ENCODE measurements at regions not wholly inside any gene's neighbourhood (a gene's known extent, or its start where the extent isn't known, plus 50 kb on each side); places are given as distances from the start of the nearest gene placed in this dataset.

DNA sequence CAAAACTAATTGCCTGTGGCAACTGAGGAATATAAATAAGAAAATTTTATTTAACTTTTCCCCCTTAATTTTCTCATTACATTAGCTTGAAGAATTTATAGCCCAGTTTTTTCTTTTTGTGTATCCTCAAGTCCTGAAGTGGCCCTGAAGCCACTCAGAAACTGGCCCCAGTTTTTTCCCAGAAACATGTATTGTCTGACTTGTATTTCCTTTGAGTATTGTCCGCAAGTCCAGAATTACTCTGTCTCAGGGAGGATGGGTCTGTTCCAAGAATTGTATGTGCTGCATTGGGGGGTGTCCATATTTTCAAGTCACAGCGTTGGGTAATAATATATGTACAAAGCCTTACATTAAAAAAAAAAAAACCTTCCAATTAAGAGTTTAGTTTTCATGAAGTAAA, 149.7 kb upstream of the IL12A start:
- TF ChIP-seq ESRRG (CRISPR knock-in tag; IDR thresholded peaks at IDR 0.05): no peak
- no peak for TF ChIP-seq RARB (CRISPR knock-in tag; IDR thresholded peaks at IDR 0.05)
- TF ChIP-seq, protein P1, sequence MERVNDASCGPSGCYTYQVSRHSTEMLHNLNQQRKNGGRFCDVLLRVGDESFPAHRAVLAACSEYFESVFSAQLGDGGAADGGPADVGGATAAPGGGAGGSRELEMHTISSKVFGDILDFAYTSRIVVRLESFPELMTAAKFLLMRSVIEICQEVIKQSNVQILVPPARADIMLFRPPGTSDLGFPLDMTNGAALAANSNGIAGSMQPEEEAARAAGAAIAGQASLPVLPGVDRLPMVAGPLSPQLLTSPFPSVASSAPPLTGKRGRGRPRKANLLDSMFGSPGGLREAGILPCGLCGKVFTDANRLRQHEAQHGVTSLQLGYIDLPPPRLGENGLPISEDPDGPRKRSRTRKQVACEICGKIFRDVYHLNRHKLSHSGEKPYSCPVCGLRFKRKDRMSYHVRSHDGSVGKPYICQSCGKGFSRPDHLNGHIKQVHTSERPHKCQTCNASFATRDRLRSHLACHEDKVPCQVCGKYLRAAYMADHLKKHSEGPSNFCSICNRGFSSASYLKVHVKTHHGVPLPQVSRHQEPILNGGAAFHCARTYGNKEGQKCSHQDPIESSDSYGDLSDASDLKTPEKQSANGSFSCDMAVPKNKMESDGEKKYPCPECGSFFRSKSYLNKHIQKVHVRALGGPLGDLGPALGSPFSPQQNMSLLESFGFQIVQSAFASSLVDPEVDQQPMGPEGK (CRISPR knock-in tag; IDR thresholded peaks at IDR 0.05; ENCODE audit: borderline replicate concordance): no peak

Data from SK-N-SH treated with all-trans-retinoic acid at 6 μM for 48 hours (cell line).